H1 (cell line): ENCODE measurements at regions not wholly inside any gene's neighbourhood (a gene's known extent, or its start where the extent isn't known, plus 50 kb on each side); places are given as distances from the start of the nearest gene placed in this dataset.

ENCODE experiments used
- CTCF ChIA-PET: fragments of 300-600 bp; sonication (Branson Sonifier 250); formaldehyde crosslinking; loops from one replicate; lab custom pipeline; 2021; ENCODE audit not compliant: partially characterized antibody; lab: Charles Lee
- POLR2A ChIA-PET: fragments of 300-600 bp; sonication (Branson Sonifier 250); formaldehyde crosslinking; loops from one replicate; lab custom pipeline; 2021; ENCODE audit warnings: inconsistent platforms; ENCODE audit not compliant: partially characterized antibody; lab: Charles Lee
- DNase-seq, 2 experiments: peaks; one replicate each; pipeline versions ENCODE4 v3.0.0 to v3.0.0-alpha.2; 2010 to 2022; ENCODE audit warnings: low spot score in 2 of 2, low read depth in 1 of 2, mixed read lengths in 1 of 2
- FAIRE-seq: peaks from 2 replicates; lab custom pipeline; 2011; peaks lifted over from hg19 to GRCh38; lab: Jason Lieb, UNC
- H2AFZ ChIP-seq: 2 replicates; pipeline ENCODE4 v1.8.1; 2012; ENCODE audit warnings: low read length, inconsistent platforms
- H2AK5ac ChIP-seq: 2 replicates; pipeline ENCODE4 v1.6.1; 2013; ENCODE audit warnings: low read depth, low read length
- H2BK120ac ChIP-seq: replicated peaks from 2 replicates; pipeline ENCODE3; 2013; ENCODE audit warnings: low read depth, low read length, inconsistent platforms
- H2BK12ac ChIP-seq: 2 replicates; pipeline ENCODE4 v1.6.1; 2013; ENCODE audit warnings: low read depth, low read length
- H2BK15ac ChIP-seq: 2 replicates; pipeline ENCODE4 v1.6.1; 2013; ENCODE audit warnings: low read length
- H2BK20ac ChIP-seq: 2 replicates; pipeline ENCODE4 v1.6.1; 2013; ENCODE audit warnings: low read length
- H2BK5ac ChIP-seq: 2 replicates; pipeline ENCODE4 v1.6.1; 2013; ENCODE audit warnings: low read depth, low read length
- H3K14ac ChIP-seq: 2 replicates; pipeline ENCODE4 v1.6.1; 2013; ENCODE audit warnings: inconsistent platforms; ENCODE audit not compliant: insufficient read length
- H3K18ac ChIP-seq: 2 replicates; pipeline ENCODE4 v1.6.1; 2013; ENCODE audit warnings: low read length; ENCODE audit errors: extremely low read depth
- H3K23ac ChIP-seq: 2 replicates; pipeline ENCODE4 v1.6.1; 2013; ENCODE audit warnings: inconsistent platforms; ENCODE audit not compliant: insufficient read length
- H3K23me2 ChIP-seq: 2 replicates; pipeline ENCODE4 v1.6.1; 2013; ENCODE audit warnings: low read depth, low read length
- H3K27ac ChIP-seq: 2 replicates; pipeline ENCODE4 v1.6.1; 2011; ENCODE audit warnings: low read depth, low read length, inconsistent platforms
- H3K27me3 ChIP-seq, 4 experiments: replicated peaks in 1 of 4; 1 replicate in 1 of 4; 2 replicates in 3 of 4; pipeline versions ENCODE4 v1.6.1 to v1.8.1; 2011 to 2013; ENCODE audit warnings: low read length in 3 of 4, mild to moderate bottlenecking in 3 of 4, inconsistent platforms in 2 of 4, mixed read lengths in 2 of 4, moderate library complexity in 1 of 4; ENCODE audit not compliant: control insufficient read depth in 3 of 4, insufficient read depth in 3 of 4; ENCODE audit errors: extremely low read depth in 1 of 4
- H3K36me3 ChIP-seq, 4 experiments: 2 replicates each; pipeline versions ENCODE4 v1.6.1 to v1.8.1; 2011 to 2013; ENCODE audit warnings: mild to moderate bottlenecking in 4 of 4, low read length in 3 of 4, moderate library complexity in 2 of 4, control low read depth in 1 of 4, inconsistent platforms in 1 of 4; ENCODE audit not compliant: insufficient read depth in 4 of 4, control insufficient read depth in 2 of 4
- H3K4ac ChIP-seq: replicated peaks from 2 replicates; pipeline ENCODE3; 2013; ENCODE audit warnings: low read length, low read depth, mixed read lengths, inconsistent platforms; ENCODE audit not compliant: insufficient read length
- H3K4me1 ChIP-seq, 4 experiments: replicated peaks in 1 of 4; 1 replicate in 1 of 4; 2 replicates in 3 of 4; pipeline versions ENCODE4 v1.6.1 to v1.8.1; 2011 to 2013; ENCODE audit warnings: low read length in 3 of 4, inconsistent platforms in 2 of 4, mixed read lengths in 1 of 4; ENCODE audit not compliant: insufficient read depth in 4 of 4, control insufficient read depth in 3 of 4
- H3K4me2 ChIP-seq, 2 experiments: 2 replicates each; pipeline versions ENCODE4 v1.6.1 to v1.8.1; 2011 to 2013; ENCODE audit warnings: low read depth in 2 of 2, low read length in 2 of 2, control low read depth in 1 of 2, inconsistent platforms in 1 of 2, mild to moderate bottlenecking in 1 of 2; ENCODE audit not compliant: insufficient read depth in 1 of 2
- H3K4me3 ChIP-seq, 4 experiments: fragments of 200-600, 300-600 bp in 1 of 4; sonication (generic), shearing (Covaris generic), sonication (Bioruptor Twin) in 1 of 4; 2 replicates each; pipeline versions ENCODE4 v1.5.1 to v1.8.1; 2011 to 2016; ENCODE audit warnings: low read length in 4 of 4, low read depth in 3 of 4, control low read depth in 2 of 4, inconsistent platforms in 2 of 4, mild to moderate bottlenecking in 2 of 4, mixed read lengths in 1 of 4, moderate library complexity in 1 of 4; ENCODE audit not compliant: insufficient read depth in 2 of 4; ENCODE audit errors: extremely low read depth in 1 of 4
- H3K56ac ChIP-seq: replicated peaks from 2 replicates; pipeline ENCODE3; 2013; ENCODE audit warnings: low read depth, mild to moderate bottlenecking, mixed read lengths, low read length, inconsistent platforms; ENCODE audit not compliant: insufficient read length
- H3K79me1 ChIP-seq: 2 replicates; pipeline ENCODE4 v1.6.1; 2013; ENCODE audit warnings: low read depth, low read length, control low read depth
- H3K79me2 ChIP-seq, 2 experiments: 2 replicates each; pipeline versions ENCODE4 v1.6.1 to v1.8.1; 2012 to 2013; ENCODE audit warnings: low read length in 2 of 2, mild to moderate bottlenecking in 2 of 2, inconsistent platforms in 1 of 2; ENCODE audit not compliant: insufficient read depth in 2 of 2, control insufficient read depth in 1 of 2
- H3K9ac ChIP-seq, 4 experiments: replicated peaks in 1 of 4; 1 replicate in 1 of 4; 2 replicates in 3 of 4; pipeline versions ENCODE4 v1.6.1 to v1.8.1; 2011 to 2013; ENCODE audit warnings: low read depth in 3 of 4, low read length in 3 of 4, control low read depth in 2 of 4, mild to moderate bottlenecking in 2 of 4, moderate library complexity in 2 of 4, inconsistent platforms in 1 of 4; ENCODE audit errors: extremely low read depth in 1 of 4
- H3K9me3 ChIP-seq, 2 experiments: 2 replicates each; pipeline versions ENCODE4 v1.6.1 to v1.8.1; 2012 to 2013; ENCODE audit warnings: mild to moderate bottlenecking in 2 of 2, moderate library complexity in 2 of 2, control low read depth in 1 of 2, inconsistent platforms in 1 of 2, low read depth in 1 of 2, low read length in 1 of 2, mixed read lengths in 1 of 2; ENCODE audit not compliant: insufficient read depth in 2 of 2
- H4K20me1 ChIP-seq, 2 experiments: replicated peaks in 1 of 2; 2 replicates each; pipeline versions ENCODE3 to v1.8.1; 2011 to 2013; ENCODE audit warnings: inconsistent platforms in 2 of 2, low read length in 2 of 2, mild to moderate bottlenecking in 1 of 2; ENCODE audit not compliant: insufficient read depth in 2 of 2, control insufficient read depth in 1 of 2
- H4K5ac ChIP-seq: 2 replicates; pipeline ENCODE4 v1.6.1; 2013; ENCODE audit warnings: low read length, low read depth, mixed read lengths, inconsistent platforms; ENCODE audit not compliant: insufficient read length
- H4K8ac ChIP-seq: 2 replicates; pipeline ENCODE4 v1.8.0; 2013; ENCODE audit warnings: mild to moderate bottlenecking, moderate library complexity, low read length, inconsistent platforms; ENCODE audit not compliant: insufficient read depth; ENCODE audit errors: extremely low read depth
- H4K91ac ChIP-seq: replicated peaks from 2 replicates; pipeline ENCODE3; 2013; ENCODE audit warnings: low read length, mixed read lengths, inconsistent platforms; ENCODE audit not compliant: insufficient read length
- ASH2L ChIP-seq: fragments of 200-600, 300-600 bp; sonication (generic); IDR thresholded peaks from one replicate; pipeline ENCODE4 v1.7.1; 2017; ENCODE audit warnings: low read length
- BACH1 ChIP-seq: IDR thresholded peaks from 2 replicates; pipeline ENCODE4 v1.6.1; 2012; ENCODE audit warnings: low read length, improper control_type of control experiment
- BCL11A ChIP-seq, 2 experiments: IDR thresholded peaks; one replicate each; pipeline ENCODE4 v1.6.1; 2011; ENCODE audit warnings: low read depth in 2 of 2, low read length in 2 of 2, mild to moderate bottlenecking in 2 of 2
- CBX8 ChIP-seq: fragments of 300-800, 300-1000 bp; sonication (generic); IDR thresholded peaks from 2 replicates; pipeline ENCODE4 v1.7.1; 2016; ENCODE audit warnings: low read depth, low read length, borderline replicate concordance
- CREB1 ChIP-seq: IDR thresholded peaks from 2 replicates; pipeline ENCODE4 v1.6.1; 2012; ENCODE audit warnings: inconsistent platforms
- CTBP2 ChIP-seq: IDR thresholded peaks from 2 replicates; pipeline ENCODE4 v1.7.0; 2011; ENCODE audit warnings: borderline replicate concordance, mild to moderate bottlenecking, moderate library complexity, mixed read lengths, low read length; ENCODE audit not compliant: insufficient read depth, insufficient read length
- GABPA ChIP-seq: IDR thresholded peaks from 2 replicates; pipeline ENCODE4 v1.6.1; 2011; ENCODE audit warnings: mild to moderate bottlenecking, low read length, moderate library complexity, borderline replicate concordance; ENCODE audit not compliant: insufficient read depth
- JUN ChIP-seq: IDR thresholded peaks from 2 replicates; pipeline ENCODE4 v1.6.1; 2011; ENCODE audit warnings: low read depth, mild to moderate bottlenecking, improper control_type of control experiment, low read length
- KDM4A ChIP-seq: IDR thresholded peaks from one replicate; pipeline ENCODE4 v1.7.1; 2012; ENCODE audit warnings: low read depth, mild to moderate bottlenecking, moderate library complexity, low read length, inconsistent platforms; ENCODE audit not compliant: severe bottlenecking
- KDM5A ChIP-seq: fragments of 200-600 bp; IDR thresholded peaks from 2 replicates; pipeline ENCODE4 v1.7.1; 2012; ENCODE audit warnings: mild to moderate bottlenecking, low read length, inconsistent platforms, mixed read lengths
- MAFK ChIP-seq: IDR thresholded peaks from 2 replicates; pipeline ENCODE4 v1.6.1; 2012; ENCODE audit warnings: low read depth, mild to moderate bottlenecking, improper control_type of control experiment, low read length
- SUZ12 ChIP-seq: fragments of 200-600 bp; sonication (generic); IDR thresholded peaks from 2 replicates; pipeline ENCODE4 v1.6.1; 2012; ENCODE audit warnings: mild to moderate bottlenecking, inconsistent platforms, low read length, moderate library complexity, mixed read lengths
- WGBS, 2 experiments: shearing (Covaris generic) in 1 of 2; methylation state at CpG; one replicate each; pipeline versions ENCODE4 v1.1.6 to v1.1.7; 2013 to 2015; ENCODE audit warnings: low lambda C conversion rate in 2 of 2, mixed read lengths in 2 of 2, inconsistent platforms in 1 of 2, low coverage in 1 of 2, missing lambda C conversion rate in 1 of 2; ENCODE audit not compliant: insufficient replicate concordance in 2 of 2, insufficient coverage in 1 of 2, insufficient read length in 1 of 2; ENCODE audit errors: extremely low coverage in 1 of 2, missing lambda C conversion rate in 1 of 2; 5-methylcytosine and 5-hydroxymethylcytosine counted together
- TF ChIP-seq, protein P1 (sequence below): IDR thresholded peaks from 2 replicates; pipeline ENCODE4 v1.6.1; 2012; ENCODE audit warnings: inconsistent platforms
- TF ChIP-seq, protein P2 (sequence below): IDR thresholded peaks from 2 replicates; pipeline ENCODE4 v1.6.1; 2011; ENCODE audit warnings: low read depth, mild to moderate bottlenecking, low read length; ENCODE audit not compliant: insufficient read depth

DNA sequence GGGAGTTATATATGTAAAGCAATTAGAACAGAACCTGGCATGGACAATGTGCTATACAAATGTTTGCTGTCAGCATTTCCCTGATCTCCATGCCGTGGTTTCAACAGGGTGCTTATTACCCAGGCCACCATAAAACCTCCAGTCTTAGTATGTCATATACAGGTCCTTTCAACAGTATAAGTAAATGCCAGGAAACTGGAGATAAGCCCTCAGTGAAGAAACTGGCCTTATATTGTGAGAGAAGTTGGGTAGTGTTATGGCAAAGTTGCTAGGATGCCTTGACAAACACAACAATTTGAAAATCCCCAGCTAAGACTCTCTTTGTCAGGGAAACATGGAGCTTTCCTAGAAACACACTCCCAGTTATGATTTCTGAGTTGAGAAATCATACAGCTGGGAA, 850.2 kb upstream of the ADAMTS5 start:
- Histone ChIP-seq H3K18ac (no peak overlapping the region), H4K20me1 (no peaks in the 10 kb centered on the region), H3K56ac (no peak overlapping the region), H2AK5ac (no peak overlapping the region), H3K36me3 (no peaks in the 10 kb centered on the region), H3K9me3 (no peaks in the 10 kb centered on the region), H3K4ac (no peak overlapping the region), H2BK15ac (no peak overlapping the region), H3K23me2 (no peaks in the 10 kb centered on the region; the same call in 1 of the 2 replicates), H2BK120ac (no peak overlapping the region), H2BK20ac (no peak overlapping the region), H3K27ac (no peak overlapping the region), H2BK12ac (no peak overlapping the region), H3K79me2 (no peaks in the 10 kb centered on the region), H3K23ac (no peak overlapping the region), H3K4me1 (no peaks in the 10 kb centered on the region), H3K14ac (no peak overlapping the region), H3K27me3 (no peaks in the 10 kb centered on the region), H2AFZ (no peak overlapping the region), H3K4me2 (no peak overlapping the region), H2BK5ac (no peak overlapping the region), H3K9ac (no peak overlapping the region), H4K91ac (no peak overlapping the region), H4K8ac (no peak overlapping the region), H3K4me3 (no peak overlapping the region), H3K79me1 (no peaks in the 10 kb centered on the region), H4K5ac (no peak overlapping the region)
- CTCF ChIA-PET: interaction anchor here (1.1 to 3.0 kb wide), 3 partner anchors 14 to 201 kb away, joined by 3 to 11 read pairs (median 4); no protein-coding TSS in a partner anchor
- DNase-seq (no peak), FAIRE-seq (no peak)
- WGBS, 2 experiments: 94% methylated on average over 1 of the region's 1 CpG; no CpG with 5 or more reads in 1 of the 2 experiments
- POLR2A ChIA-PET: no interaction called here
- TF ChIP-seq GABPA (no peak), KDM5A (no peak), SUZ12 (no peak), CREB1 (no peak), MAFK (no peak), CTBP2 (no peak), JUN (no peak), KDM4A (no peak), CBX8 (no peak), BACH1 (no peak), BCL11A (IDR thresholded peaks at IDR 0.05; ENCODE audit: low read depth in 2 of 2, low read length in 2 of 2) (no peak), ASH2L (no peak)
- TF ChIP-seq, protein P1, sequence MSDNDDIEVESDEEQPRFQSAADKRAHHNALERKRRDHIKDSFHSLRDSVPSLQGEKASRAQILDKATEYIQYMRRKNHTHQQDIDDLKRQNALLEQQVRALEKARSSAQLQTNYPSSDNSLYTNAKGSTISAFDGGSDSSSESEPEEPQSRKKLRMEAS: no peak
- TF ChIP-seq, protein P2, sequence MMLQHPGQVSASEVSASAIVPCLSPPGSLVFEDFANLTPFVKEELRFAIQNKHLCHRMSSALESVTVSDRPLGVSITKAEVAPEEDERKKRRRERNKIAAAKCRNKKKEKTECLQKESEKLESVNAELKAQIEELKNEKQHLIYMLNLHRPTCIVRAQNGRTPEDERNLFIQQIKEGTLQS: no peak
